ENCODE measurements at regions not wholly inside any gene's neighbourhood (a gene's known extent, or its start where the extent isn't known, plus 50 kb on each side); places are given as distances from the start of the nearest gene placed in this dataset.

DNA sequence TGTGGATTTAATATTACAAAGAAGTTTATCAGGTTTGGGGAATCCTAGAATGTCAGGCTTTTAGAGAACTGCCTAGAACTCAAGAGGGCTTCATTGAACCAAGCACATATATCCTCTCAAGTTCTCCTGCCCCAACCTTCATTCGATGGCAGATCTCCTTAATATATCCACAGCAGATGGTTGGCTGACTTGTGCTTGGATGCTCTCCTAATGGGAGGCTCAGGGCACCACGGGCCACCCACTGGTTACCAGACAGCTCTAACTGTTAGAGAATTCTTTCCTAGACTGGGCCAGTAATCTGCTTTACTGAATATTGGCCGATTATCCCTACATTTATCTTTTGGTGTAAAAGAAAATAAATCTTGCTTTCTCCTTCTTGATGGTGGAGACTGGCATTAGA lies 87.2 kb upstream of the ATP8B1 start:
- H3K79me2 ChIP-seq (ENCODE audit: control insufficient read depth, insufficient read depth, low read length): no peaks in the 10 kb centered on the region
- no peaks in the 10 kb centered on the region for H3K9me1 ChIP-seq (replicated peaks; ENCODE audit: control insufficient read depth, extremely low read depth, insufficient read depth, low read length)
- no TSS peak for BruUV-seq (replicated peaks)
- POLR2A ChIA-PET: no interaction called here
- H3K4me3 ChIP-seq (replicated peaks in 1 of 3; ENCODE audit: insufficient read depth in 1 of 3, low read depth in 1 of 3, low read length in 3 of 3): no peak overlapping the region
- H2AFZ ChIP-seq (ENCODE audit: low read depth, low read length): no peak overlapping the region
- H3K27ac ChIP-seq (ENCODE audit: insufficient read depth, low read depth, low read length): no peak overlapping the region
- no peak for DNase-seq (ENCODE audit: low read depth, low spot score)
- intact Hi-C loops (cut with micrococcal nuclease): no loop called here
- dilution Hi-C loops (cut with MboI; ENCODE audit: extremely low pct_ligation_motif_present, low sequenced_read_pairs): no loop called here
- FAIRE-seq: no peak
- CTCF ChIA-PET: interaction anchor here (1.4 to 1.6 kb wide), 2 partner anchors 22 to 231 kb away, joined by 3 to 4 read pairs; no protein-coding TSS in a partner anchor
- peaks cover 4% of the 10 kb centered on the region for H3K4me1 ChIP-seq (ENCODE audit: control insufficient read depth, extremely low read depth, insufficient read depth, low read length)
- no peaks in the 10 kb centered on the region for H3K36me3 ChIP-seq (ENCODE audit: control insufficient read depth in 2 of 2, extremely low read depth in 1 of 2, insufficient read depth in 2 of 2, low read length in 2 of 2)
- H3K27me3 ChIP-seq (ENCODE audit: control insufficient read depth in 2 of 2, insufficient read depth in 2 of 2, low read length in 2 of 2): no peaks in the 10 kb centered on the region
- no peak overlapping the region for H3K9ac ChIP-seq (replicated peaks; ENCODE audit: extremely low read depth, insufficient read depth, low read length)
- no peaks in the 10 kb centered on the region for H3K9me3 ChIP-seq (replicated peaks; ENCODE audit: control insufficient read depth, insufficient read depth, low read length)
- no peak overlapping the region for H3K4me2 ChIP-seq (ENCODE audit: insufficient read depth, low read length)
- no peaks in the 10 kb centered on the region for H4K20me1 ChIP-seq (replicated peaks; ENCODE audit: control insufficient read depth, extremely low read depth, insufficient read depth, low read length)
- TF ChIP-seq CTCF (IDR thresholded peaks at IDR 0.05; ENCODE audit: extremely low read depth in 1 of 2, insufficient read depth in 1 of 2, low read depth in 1 of 2, low read length in 2 of 2) (no peak), JUN (IDR thresholded peaks at IDR 0.05; ENCODE audit: borderline replicate concordance, insufficient read depth, insufficient read length, low read depth) (no peak), POLR2A (IDR thresholded peaks at IDR 0.05; ENCODE audit: low read depth, low read length) (no peak), EZH2 (IDR thresholded peaks at IDR 0.05; ENCODE audit: borderline replicate concordance, low read depth, low read length, severe bottlenecking) (no peak), POLR2AphosphoS5 (IDR thresholded peaks at IDR 0.05; ENCODE audit: insufficient read depth, low read depth, low read length) (no peak), MYC (IDR thresholded peaks at IDR 0.05; ENCODE audit: low read depth, low read length) (no peak), GATA2 (IDR thresholded peaks at IDR 0.05; ENCODE audit: insufficient read depth, insufficient read length, low read depth, low read length) (no peak), FOS (IDR thresholded peaks at IDR 0.05; ENCODE audit: borderline replicate concordance, insufficient read depth, low read length) (no peak)
- TF ChIP-seq, protein P1, sequence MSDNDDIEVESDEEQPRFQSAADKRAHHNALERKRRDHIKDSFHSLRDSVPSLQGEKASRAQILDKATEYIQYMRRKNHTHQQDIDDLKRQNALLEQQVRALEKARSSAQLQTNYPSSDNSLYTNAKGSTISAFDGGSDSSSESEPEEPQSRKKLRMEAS (IDR thresholded peaks at IDR 0.05; ENCODE audit: insufficient read depth, insufficient read length): no peak

Data from endothelial cell of umbilical vein (primary cell).